ENCODE measurements at regions not wholly inside any gene's neighbourhood (a gene's known extent, or its start where the extent isn't known, plus 50 kb on each side); places are given as distances from the start of the nearest gene placed in this dataset.
A peak's percentile ranks its signal among the peaks of the same experiment; 100 is the strongest.

GRCh38 chr4:140243278-140243753, 89.3 kb upstream of the MAML3 start (continued):
- TF ChIP-seq ZNF317 (CRISPR knock-in tag; IDR thresholded peaks at IDR 0.05; ENCODE audit: borderline replicate concordance, low read depth) (no peak), NR1H2 (CRISPR knock-in tag; IDR thresholded peaks at IDR 0.05) (no peak)
- TF ChIP-seq, protein P1, sequence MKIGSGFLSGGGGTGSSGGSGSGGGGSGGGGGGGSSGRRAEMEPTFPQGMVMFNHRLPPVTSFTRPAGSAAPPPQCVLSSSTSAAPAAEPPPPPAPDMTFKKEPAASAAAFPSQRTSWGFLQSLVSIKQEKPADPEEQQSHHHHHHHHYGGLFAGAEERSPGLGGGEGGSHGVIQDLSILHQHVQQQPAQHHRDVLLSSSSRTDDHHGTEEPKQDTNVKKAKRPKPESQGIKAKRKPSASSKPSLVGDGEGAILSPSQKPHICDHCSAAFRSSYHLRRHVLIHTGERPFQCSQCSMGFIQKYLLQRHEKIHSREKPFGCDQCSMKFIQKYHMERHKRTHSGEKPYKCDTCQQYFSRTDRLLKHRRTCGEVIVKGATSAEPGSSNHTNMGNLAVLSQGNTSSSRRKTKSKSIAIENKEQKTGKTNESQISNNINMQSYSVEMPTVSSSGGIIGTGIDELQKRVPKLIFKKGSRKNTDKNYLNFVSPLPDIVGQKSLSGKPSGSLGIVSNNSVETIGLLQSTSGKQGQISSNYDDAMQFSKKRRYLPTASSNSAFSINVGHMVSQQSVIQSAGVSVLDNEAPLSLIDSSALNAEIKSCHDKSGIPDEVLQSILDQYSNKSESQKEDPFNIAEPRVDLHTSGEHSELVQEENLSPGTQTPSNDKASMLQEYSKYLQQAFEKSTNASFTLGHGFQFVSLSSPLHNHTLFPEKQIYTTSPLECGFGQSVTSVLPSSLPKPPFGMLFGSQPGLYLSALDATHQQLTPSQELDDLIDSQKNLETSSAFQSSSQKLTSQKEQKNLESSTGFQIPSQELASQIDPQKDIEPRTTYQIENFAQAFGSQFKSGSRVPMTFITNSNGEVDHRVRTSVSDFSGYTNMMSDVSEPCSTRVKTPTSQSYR (CRISPR knock-in tag; IDR thresholded peaks at IDR 0.05): no peak
- TF ChIP-seq, protein P2, sequence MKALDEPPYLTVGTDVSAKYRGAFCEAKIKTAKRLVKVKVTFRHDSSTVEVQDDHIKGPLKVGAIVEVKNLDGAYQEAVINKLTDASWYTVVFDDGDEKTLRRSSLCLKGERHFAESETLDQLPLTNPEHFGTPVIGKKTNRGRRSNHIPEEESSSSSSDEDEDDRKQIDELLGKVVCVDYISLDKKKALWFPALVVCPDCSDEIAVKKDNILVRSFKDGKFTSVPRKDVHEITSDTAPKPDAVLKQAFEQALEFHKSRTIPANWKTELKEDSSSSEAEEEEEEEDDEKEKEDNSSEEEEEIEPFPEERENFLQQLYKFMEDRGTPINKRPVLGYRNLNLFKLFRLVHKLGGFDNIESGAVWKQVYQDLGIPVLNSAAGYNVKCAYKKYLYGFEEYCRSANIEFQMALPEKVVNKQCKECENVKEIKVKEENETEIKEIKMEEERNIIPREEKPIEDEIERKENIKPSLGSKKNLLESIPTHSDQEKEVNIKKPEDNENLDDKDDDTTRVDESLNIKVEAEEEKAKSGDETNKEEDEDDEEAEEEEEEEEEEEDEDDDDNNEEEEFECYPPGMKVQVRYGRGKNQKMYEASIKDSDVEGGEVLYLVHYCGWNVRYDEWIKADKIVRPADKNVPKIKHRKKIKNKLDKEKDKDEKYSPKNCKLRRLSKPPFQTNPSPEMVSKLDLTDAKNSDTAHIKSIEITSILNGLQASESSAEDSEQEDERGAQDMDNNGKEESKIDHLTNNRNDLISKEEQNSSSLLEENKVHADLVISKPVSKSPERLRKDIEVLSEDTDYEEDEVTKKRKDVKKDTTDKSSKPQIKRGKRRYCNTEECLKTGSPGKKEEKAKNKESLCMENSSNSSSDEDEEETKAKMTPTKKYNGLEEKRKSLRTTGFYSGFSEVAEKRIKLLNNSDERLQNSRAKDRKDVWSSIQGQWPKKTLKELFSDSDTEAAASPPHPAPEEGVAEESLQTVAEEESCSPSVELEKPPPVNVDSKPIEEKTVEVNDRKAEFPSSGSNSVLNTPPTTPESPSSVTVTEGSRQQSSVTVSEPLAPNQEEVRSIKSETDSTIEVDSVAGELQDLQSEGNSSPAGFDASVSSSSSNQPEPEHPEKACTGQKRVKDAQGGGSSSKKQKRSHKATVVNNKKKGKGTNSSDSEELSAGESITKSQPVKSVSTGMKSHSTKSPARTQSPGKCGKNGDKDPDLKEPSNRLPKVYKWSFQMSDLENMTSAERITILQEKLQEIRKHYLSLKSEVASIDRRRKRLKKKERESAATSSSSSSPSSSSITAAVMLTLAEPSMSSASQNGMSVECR (CRISPR knock-in tag; IDR thresholded peaks at IDR 0.05; ENCODE audit: borderline replicate concordance): no peak

DNA sequence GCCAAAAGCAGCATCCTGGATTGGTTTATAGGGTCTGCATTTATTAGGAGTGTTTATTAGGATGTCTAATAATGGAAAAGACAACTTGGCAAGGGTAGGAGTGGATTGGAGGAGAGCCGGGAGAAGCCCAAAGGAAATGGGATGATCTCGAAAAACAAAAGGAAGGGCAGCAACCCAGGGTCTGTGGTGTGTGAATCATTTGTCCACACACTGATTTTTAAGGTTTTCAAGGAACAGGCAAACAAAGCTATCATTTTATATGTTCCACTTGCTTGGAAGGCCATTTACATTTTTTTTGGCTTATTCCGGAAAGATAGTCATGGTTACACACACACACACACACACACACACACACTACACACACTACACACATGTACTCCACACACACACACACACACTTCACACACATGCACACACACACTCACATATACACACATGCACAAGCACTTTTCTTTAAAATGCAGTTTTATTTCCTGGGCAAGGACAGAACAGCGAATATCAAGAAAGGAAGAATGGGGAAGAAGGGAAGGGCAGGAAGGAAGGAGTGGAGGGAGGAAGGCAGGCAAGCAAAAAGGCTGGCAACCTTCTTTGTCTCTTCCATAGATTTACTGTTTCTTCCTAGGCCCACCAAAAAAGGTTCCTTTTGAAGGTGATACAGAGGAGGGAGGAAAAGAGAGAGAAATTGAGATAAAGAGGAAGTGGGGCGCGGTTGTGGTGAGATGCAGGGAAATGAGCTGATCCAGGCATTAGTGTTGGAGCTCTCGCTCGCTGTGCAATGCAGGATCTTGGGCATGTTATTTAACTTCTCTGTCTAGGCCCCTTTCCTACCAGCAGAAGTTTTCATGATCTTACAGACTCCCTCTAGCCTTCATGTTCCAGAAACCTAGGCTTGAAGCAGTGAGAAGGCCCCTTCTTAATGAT, 88.6 kb upstream of the MAML3 start:
- ChIA-PET POLR2A (interaction anchor here (0.9 kb wide), 1 partner anchor 9 kb away, joined by 3 read pairs; no protein-coding TSS in a partner anchor), CTCF (interaction anchor here (0.6 to 1.2 kb wide), 6 partner anchors 9 to 230 kb away, joined by 3 to 4 read pairs (median 4); partner anchors contain the start of gene MAML3)
- ATAC-seq (no peak), DNase-seq (ENCODE audit: low spot score) (no peak)
- no peak overlapping the region for H3K4me3 Mint-ChIP-seq
- peaks cover 54% of the 10 kb centered on the region for H3K4me1 Mint-ChIP-seq
- no peaks in the 10 kb centered on the region for H3K9me3 Mint-ChIP-seq
- no peaks in the 10 kb centered on the region for H3K36me3 Mint-ChIP-seq
- no peaks in the 10 kb centered on the region; the same call in 1 of the 2 replicates for H3K27me3 Mint-ChIP-seq (ENCODE audit: low read depth)
- no peak overlapping the region for H3K27ac Mint-ChIP-seq
- TF ChIP-seq ZNF671 (CRISPR knock-in tag; IDR thresholded peaks at IDR 0.05) (no peak), NFE2L1 (CRISPR knock-in tag; IDR thresholded peaks at IDR 0.05) (0 out of 2 replicates have a peak, but pooled peaks have one; percentile 35)

GRCh38 chr4:140240237-140240636, 86.3 kb upstream of the MAML3 start:
- Mint-ChIP-seq H3K27me3 (ENCODE audit: low read depth) (no peaks in the 10 kb centered on the region; the same call in 1 of the 2 replicates), H3K4me1 (peaks cover 70% of the 10 kb centered on the region), H3K4me3 (no peak overlapping the region), H3K27ac (no peak overlapping the region), H3K9me3 (no peaks in the 10 kb centered on the region), H3K36me3 (no peaks in the 10 kb centered on the region)
- POLR2A ChIA-PET: no interaction called here
- no peak for DNase-seq (ENCODE audit: low spot score)
- no peak for ATAC-seq
- TF ChIP-seq NFATC4 (CRISPR knock-in tag; IDR thresholded peaks at IDR 0.05) (no peak), SMAD4 (CRISPR knock-in tag; IDR thresholded peaks at IDR 0.05) (no peak), ESRRA (CRISPR knock-in tag; IDR thresholded peaks at IDR 0.05; ENCODE audit: borderline replicate concordance) (no peak), KAT7 (CRISPR knock-in tag; IDR thresholded peaks at IDR 0.05; ENCODE audit: borderline replicate concordance) (no peak), IRF2 (CRISPR knock-in tag; IDR thresholded peaks at IDR 0.05; ENCODE audit: borderline replicate concordance, low read depth) (no peak)
- TF ChIP-seq, protein P3, sequence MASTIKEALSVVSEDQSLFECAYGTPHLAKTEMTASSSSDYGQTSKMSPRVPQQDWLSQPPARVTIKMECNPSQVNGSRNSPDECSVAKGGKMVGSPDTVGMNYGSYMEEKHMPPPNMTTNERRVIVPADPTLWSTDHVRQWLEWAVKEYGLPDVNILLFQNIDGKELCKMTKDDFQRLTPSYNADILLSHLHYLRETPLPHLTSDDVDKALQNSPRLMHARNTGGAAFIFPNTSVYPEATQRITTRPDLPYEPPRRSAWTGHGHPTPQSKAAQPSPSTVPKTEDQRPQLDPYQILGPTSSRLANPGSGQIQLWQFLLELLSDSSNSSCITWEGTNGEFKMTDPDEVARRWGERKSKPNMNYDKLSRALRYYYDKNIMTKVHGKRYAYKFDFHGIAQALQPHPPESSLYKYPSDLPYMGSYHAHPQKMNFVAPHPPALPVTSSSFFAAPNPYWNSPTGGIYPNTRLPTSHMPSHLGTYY (CRISPR knock-in tag; IDR thresholded peaks at IDR 0.05): no peak
- TF ChIP-seq, protein P4, sequence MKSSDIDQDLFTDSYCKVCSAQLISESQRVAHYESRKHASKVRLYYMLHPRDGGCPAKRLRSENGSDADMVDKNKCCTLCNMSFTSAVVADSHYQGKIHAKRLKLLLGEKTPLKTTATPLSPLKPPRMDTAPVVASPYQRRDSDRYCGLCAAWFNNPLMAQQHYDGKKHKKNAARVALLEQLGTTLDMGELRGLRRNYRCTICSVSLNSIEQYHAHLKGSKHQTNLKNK (CRISPR knock-in tag; IDR thresholded peaks at IDR 0.05): no peak
- CTCF ChIA-PET: no interaction called here

All from WTC11 (cell line).